OCI-LY7 (cell line): ENCODE measurements at regions not wholly inside any gene's neighbourhood (a gene's known extent, or its start where the extent isn't known, plus 50 kb on each side); places are given as distances from the start of the nearest gene placed in this dataset.

ENCODE experiments used
- BruUV-seq: library from RNA; stranded (reverse); fragments of 400-500 nt; replicated peaks from 2 replicates; lab custom pipeline; 2021; lab: Mats Ljungman, UMichigan
- CTCF ChIA-PET: fragments of 300-600 bp; sonication (Branson Sonifier 250); formaldehyde crosslinking; loops from one replicate; lab custom pipeline; 2022; ENCODE audit warnings: antibody characterized with exemption; ENCODE audit not compliant: unreplicated experiment; lab: Charles Lee
- POLR2A ChIA-PET: fragments of 300-600 bp; sonication (Branson Sonifier 250); formaldehyde crosslinking; loops from one replicate; lab custom pipeline; 2022; ENCODE audit warnings: antibody characterized with exemption; lab: Charles Lee
- DNase-seq: peaks from one replicate; pipeline ENCODE4 v3.0.0-alpha.2; 2015; ENCODE audit warnings: low spot score
- H2AFZ ChIP-seq: fragments of 200-600 bp; sonication (generic), shearing (Covaris generic); 2 replicates; pipeline ENCODE4 v1.6.1; 2014; ENCODE audit warnings: mild to moderate bottlenecking, antibody characterized with exemption, low read length, moderate library complexity
- H3K27ac ChIP-seq: fragments of 200-600 bp; sonication (generic); 2 replicates; pipeline ENCODE4 v1.5.1; 2014; ENCODE audit warnings: mixed run types, low read depth, mild to moderate bottlenecking, moderate library complexity, low read length, inconsistent platforms; ENCODE audit not compliant: poor library complexity, severe bottlenecking
- H3K36me3 ChIP-seq: fragments of 200-600 bp; sonication (generic); 2 replicates; pipeline ENCODE4 v1.6.1; 2014; ENCODE audit warnings: mild to moderate bottlenecking, antibody characterized with exemption, low read length, moderate library complexity, mixed read lengths; ENCODE audit not compliant: insufficient read depth
- H3K4me1 ChIP-seq: fragments of 200-600 bp; sonication (generic); 2 replicates; pipeline ENCODE4 v1.5.1; 2014; ENCODE audit warnings: mild to moderate bottlenecking, low read length; ENCODE audit not compliant: insufficient read depth, poor library complexity, severe bottlenecking
- H3K4me2 ChIP-seq: fragments of 200-600 bp; sonication (generic); 2 replicates; pipeline ENCODE4 v1.6.1; 2014; ENCODE audit warnings: mild to moderate bottlenecking, low read length
- H3K4me3 ChIP-seq: fragments of 200-600 bp; sonication (generic); 2 replicates; pipeline ENCODE4 v1.5.1; 2014; ENCODE audit warnings: mild to moderate bottlenecking, low read depth, low read length; ENCODE audit not compliant: poor library complexity, severe bottlenecking
- H3K79me2 ChIP-seq: fragments of 200-600 bp; sonication (generic); 2 replicates; pipeline ENCODE4 v1.6.1; 2016; ENCODE audit warnings: low read depth, mild to moderate bottlenecking, low read length, moderate library complexity, mixed read lengths; ENCODE audit not compliant: insufficient read depth
- H3K9me2 ChIP-seq: fragments of 200-600 bp; sonication (generic); 2 replicates; pipeline ENCODE4 v1.6.1; 2016; ENCODE audit warnings: mild to moderate bottlenecking, low read length, mixed read lengths; ENCODE audit not compliant: insufficient read depth
- H3K9me3 ChIP-seq: fragments of 200-600 bp; sonication (generic); 2 replicates; pipeline ENCODE4 v1.6.1; 2014; ENCODE audit warnings: mild to moderate bottlenecking, mixed run types, low read length, mixed read lengths
- H4K20me1 ChIP-seq: fragments of 200-600 bp; sonication (generic); 2 replicates; pipeline ENCODE4 v1.6.1; 2014; ENCODE audit warnings: mild to moderate bottlenecking, antibody characterized with exemption, low read length, moderate library complexity, mixed read lengths; ENCODE audit not compliant: insufficient read depth
- EZH2phosphoT487 ChIP-seq: fragments of 200-600 bp; sonication (generic); IDR thresholded peaks from 2 replicates; pipeline ENCODE4 v1.6.1; 2018; ENCODE audit warnings: low read depth, borderline replicate concordance, mild to moderate bottlenecking, mixed run types, antibody characterized with exemption, low read length, moderate library complexity, mixed read lengths
- intact Hi-C: fragments of 100-400 bp; cut with micrococcal nuclease; formaldehyde crosslinking; loops from one replicate; pipeline ENCODE4 v1.10.0; 2022; ENCODE audit not compliant: unreplicated experiment
- TF ChIP-seq, protein P1 (sequence below): fragments of 200-600 bp; sonication (generic); conservative IDR thresholded peaks from 2 replicates; pipeline ENCODE4 v1.5.1; 2014; ENCODE audit warnings: mild to moderate bottlenecking, antibody characterized with exemption, low read length, moderate library complexity, mixed read lengths

DNA sequence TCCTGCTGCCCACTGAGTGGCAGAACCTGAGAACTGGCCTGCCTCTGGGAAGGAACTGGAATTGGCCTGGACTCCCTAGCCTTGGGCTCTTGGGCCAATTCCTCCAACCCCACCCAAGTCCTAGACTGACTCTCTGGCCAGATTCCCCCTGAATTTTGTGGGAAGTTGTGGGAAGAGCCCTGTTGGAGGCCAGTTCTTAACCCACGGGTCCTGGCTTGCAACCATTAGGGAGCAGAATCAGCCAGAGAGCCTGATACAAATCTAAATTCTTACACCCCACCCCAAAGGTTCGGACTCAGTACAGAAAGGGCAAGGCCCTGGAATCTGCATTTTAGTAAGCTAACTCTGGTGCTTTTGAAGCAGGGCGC is 125.3 kb upstream of the SLC25A48 start:
- ChIA-PET POLR2A (no interaction called here), CTCF (no interaction called here)
- no peak for TF ChIP-seq EZH2phosphoT487
- TF ChIP-seq, protein P1, sequence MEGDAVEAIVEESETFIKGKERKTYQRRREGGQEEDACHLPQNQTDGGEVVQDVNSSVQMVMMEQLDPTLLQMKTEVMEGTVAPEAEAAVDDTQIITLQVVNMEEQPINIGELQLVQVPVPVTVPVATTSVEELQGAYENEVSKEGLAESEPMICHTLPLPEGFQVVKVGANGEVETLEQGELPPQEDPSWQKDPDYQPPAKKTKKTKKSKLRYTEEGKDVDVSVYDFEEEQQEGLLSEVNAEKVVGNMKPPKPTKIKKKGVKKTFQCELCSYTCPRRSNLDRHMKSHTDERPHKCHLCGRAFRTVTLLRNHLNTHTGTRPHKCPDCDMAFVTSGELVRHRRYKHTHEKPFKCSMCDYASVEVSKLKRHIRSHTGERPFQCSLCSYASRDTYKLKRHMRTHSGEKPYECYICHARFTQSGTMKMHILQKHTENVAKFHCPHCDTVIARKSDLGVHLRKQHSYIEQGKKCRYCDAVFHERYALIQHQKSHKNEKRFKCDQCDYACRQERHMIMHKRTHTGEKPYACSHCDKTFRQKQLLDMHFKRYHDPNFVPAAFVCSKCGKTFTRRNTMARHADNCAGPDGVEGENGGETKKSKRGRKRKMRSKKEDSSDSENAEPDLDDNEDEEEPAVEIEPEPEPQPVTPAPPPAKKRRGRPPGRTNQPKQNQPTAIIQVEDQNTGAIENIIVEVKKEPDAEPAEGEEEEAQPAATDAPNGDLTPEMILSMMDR, result no peak
- no peak overlapping the region for H3K4me3 ChIP-seq
- H3K4me2 ChIP-seq, result no peak overlapping the region
- no peaks in the 10 kb centered on the region for H3K79me2 ChIP-seq
- no peaks in the 10 kb centered on the region for H4K20me1 ChIP-seq
- BruUV-seq, result no TSS peak
- H3K36me3 ChIP-seq, result no peaks in the 10 kb centered on the region
- intact Hi-C loops, result no loop called here
- H3K27ac ChIP-seq, result no peak overlapping the region
- no peak for DNase-seq
- no peaks in the 10 kb centered on the region for H3K9me3 ChIP-seq
- no peaks in the 10 kb centered on the region for H3K4me1 ChIP-seq
- no peaks in the 10 kb centered on the region for H3K9me2 ChIP-seq
- no peak overlapping the region for H2AFZ ChIP-seq

DNA sequence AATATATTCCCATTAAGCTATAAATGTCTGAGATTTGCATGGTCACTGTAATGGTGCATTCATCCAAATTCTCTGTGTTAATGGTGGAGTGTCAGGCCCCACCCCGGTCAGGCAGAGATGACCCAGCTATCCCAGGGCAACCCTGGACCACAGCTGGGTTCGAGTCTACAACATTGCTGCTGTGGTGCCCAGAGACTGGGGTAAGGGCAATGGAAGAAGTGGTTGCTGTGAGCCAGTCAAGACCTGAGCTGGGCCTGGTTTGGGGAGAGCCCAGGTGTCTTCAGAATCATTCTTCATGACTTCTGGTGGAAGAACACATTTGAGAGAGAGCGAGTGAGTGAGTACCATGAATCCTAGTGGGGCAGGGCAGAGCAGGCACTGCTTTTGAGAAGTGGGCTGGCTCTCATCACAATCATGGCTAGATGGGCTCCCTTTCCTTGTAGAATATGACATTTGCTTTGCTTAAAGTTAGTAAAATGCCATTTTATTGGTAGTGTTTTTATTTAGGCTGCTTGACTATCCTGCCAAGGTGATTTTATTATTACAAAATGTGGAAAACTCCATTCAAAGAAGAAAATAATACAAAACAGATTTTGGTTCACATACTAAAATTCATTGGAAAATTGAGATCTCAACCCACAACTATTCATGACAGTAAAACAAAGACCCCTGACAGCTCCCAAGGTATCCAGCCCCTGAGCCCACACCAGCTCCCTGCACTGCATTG is 125.8 kb upstream of the SLC25A48 start:
- Histone ChIP-seq H3K27ac (no peak overlapping the region), H4K20me1 (no peaks in the 10 kb centered on the region), H3K36me3 (no peaks in the 10 kb centered on the region), H3K9me3 (no peaks in the 10 kb centered on the region), H3K4me2 (no peak overlapping the region), H3K4me1 (no peaks in the 10 kb centered on the region), H2AFZ (no peak overlapping the region), H3K4me3 (no peak overlapping the region), H3K79me2 (no peaks in the 10 kb centered on the region), H3K9me2 (no peaks in the 10 kb centered on the region)
- no peak for DNase-seq
- TF ChIP-seq EZH2phosphoT487, result no peak
- TF ChIP-seq, protein P1, result no peak
- ChIA-PET POLR2A (no interaction called here), CTCF (no interaction called here)
- no TSS peak for BruUV-seq
- intact Hi-C loops, result no loop called here

DNA sequence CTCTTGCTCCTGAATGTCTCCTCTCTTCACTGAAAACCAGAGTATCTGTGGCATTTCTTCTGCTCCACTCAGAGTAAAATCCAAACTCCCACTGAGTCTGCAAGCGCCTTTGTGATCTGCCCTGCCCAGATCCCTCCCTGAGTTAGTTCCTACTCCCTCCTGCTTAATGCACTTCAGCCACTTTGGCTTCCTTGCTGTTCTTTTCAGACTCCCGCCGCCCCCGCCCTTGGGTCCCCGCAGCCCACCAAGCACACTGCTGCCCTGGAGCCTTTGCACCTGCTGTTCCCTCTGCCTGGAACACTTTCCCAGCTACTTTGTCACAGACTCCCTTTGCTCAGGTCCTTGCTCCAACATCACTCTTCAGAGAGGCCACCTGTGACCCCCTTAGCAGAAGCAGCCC is 127.2 kb upstream of the SLC25A48 start:
- no peaks in the 10 kb centered on the region for H3K9me2 ChIP-seq
- no peak for DNase-seq
- H3K79me2 ChIP-seq, result no peaks in the 10 kb centered on the region
- no peaks in the 10 kb centered on the region for H3K36me3 ChIP-seq
- H4K20me1 ChIP-seq, result no peaks in the 10 kb centered on the region
- no peak overlapping the region for H3K4me2 ChIP-seq
- H2AFZ ChIP-seq, result no peak overlapping the region
- POLR2A ChIA-PET, result no interaction called here
- no peak overlapping the region for H3K27ac ChIP-seq
- no peak overlapping the region for H3K4me3 ChIP-seq
- CTCF ChIA-PET, result no interaction called here
- no TSS peak for BruUV-seq
- no peaks in the 10 kb centered on the region for H3K9me3 ChIP-seq
- no peaks in the 10 kb centered on the region for H3K4me1 ChIP-seq
- intact Hi-C loops, result no loop called here
- TF ChIP-seq EZH2phosphoT487, result no peak
- TF ChIP-seq, protein P1, result no peak
